ENCODE measurements at regions not wholly inside any gene's neighbourhood (a gene's known extent, or its start where the extent isn't known, plus 50 kb on each side); places are given as distances from the start of the nearest gene placed in this dataset.
A peak's percentile ranks its signal among the peaks of the same experiment; 100 is the strongest.

- Histone ChIP-seq H3K4me3 (no peak overlapping the region), H3K4me1 (no peaks in the 10 kb centered on the region), H3K9me3 (no peaks in the 10 kb centered on the region), H3K27me3 (peaks cover 0 to 14% (median 0%) of the 10 kb centered on the region in 4 donors), H3K27ac (no peak overlapping the region), H3K36me3 (no peaks in the 10 kb centered on the region)
- FAIRE-seq: no peak
- DNase-seq: no peak
- ATAC-seq: no peak
- TF ChIP-seq CTCF (IDR thresholded peaks at IDR 0.05): no peak
- intact Hi-C loops (cut with DNase I): no loop called here
Measured at GRCh38 chrX:38975368-38975942, 174.2 kb downstream of the MID1IP1 start.

- Histone ChIP-seq H3K27ac (no peak overlapping the region), H3K9me3 (no peaks in the 10 kb centered on the region), H3K4me3 (no peak overlapping the region), H3K27me3 (peaks cover 0 to 3% (median 0%) of the 10 kb centered on the region in 4 donors), H3K36me3 (no peaks in the 10 kb centered on the region), H3K4me1 (peaks cover 0 to 8% (median 0%) of the 10 kb centered on the region in 3 donors)
- no peak for TF ChIP-seq CTCF (IDR thresholded peaks at IDR 0.05)
- ATAC-seq: peak in 2 of 4 donors; percentile 57 to 68
- WGBS, 2 donors: 50 to 53% methylated on average over 3 of the region's 3 CpGs
- no peak for FAIRE-seq
- intact Hi-C loops (cut with DNase I): no loop called here
- DNase-seq: peak in 1 of 6 donors; percentile 30
Measured at GRCh38 chrX:38982370-38982769, 181.1 kb downstream of the MID1IP1 start.

- ATAC-seq (no peak), DNase-seq (no peak), FAIRE-seq (no peak)
- no peaks in the 10 kb centered on the region for H3K36me3 ChIP-seq
- no peak for TF ChIP-seq CTCF (IDR thresholded peaks at IDR 0.05)
- intact Hi-C loops (cut with DNase I): no loop called here
- H3K4me3 ChIP-seq: no peak overlapping the region
- no peaks in the 10 kb centered on the region for H3K27me3 ChIP-seq
- H3K4me1 ChIP-seq: peaks cover 0 to 10% (median 0%) of the 10 kb centered on the region in 3 donors
- H3K27ac ChIP-seq: no peak overlapping the region
- 40 to 62% methylated on average over 3 of the region's 3 CpGs for WGBS, 2 donors
- no peaks in the 10 kb centered on the region for H3K9me3 ChIP-seq
Measured at GRCh38 chrX:38982843-38983242, 181.6 kb downstream of the MID1IP1 start.

- no peak for FAIRE-seq
- peak in 2 of 4 donors; percentile 10 to 13 for ATAC-seq
- Histone ChIP-seq H3K27ac (no peak overlapping the region), H3K27me3 (no peaks in the 10 kb centered on the region), H3K4me1 (peaks cover 0 to 15% (median 0%) of the 10 kb centered on the region in 3 donors), H3K9me3 (no peaks in the 10 kb centered on the region), H3K36me3 (no peaks in the 10 kb centered on the region), H3K4me3 (no peak overlapping the region)
- TF ChIP-seq CTCF (IDR thresholded peaks at IDR 0.05): no peak
- WGBS, 2 donors: 49 to 82% methylated on average over 3 of the region's 3 CpGs
- DNase-seq: no peak
- intact Hi-C loops (cut with DNase I): no loop called here
Measured at GRCh38 chrX:38985375-38985774, 184.1 kb downstream of the MID1IP1 start.

- intact Hi-C loops (cut with DNase I): no loop called here
- WGBS, 2 donors: 6 to 13% methylated on average over 2 of the region's 2 CpGs
- no peaks in the 10 kb centered on the region for H3K36me3 ChIP-seq
- peaks cover 0 to 15% (median 0%) of the 10 kb centered on the region in 3 donors for H3K4me1 ChIP-seq
- FAIRE-seq (no peak), ATAC-seq (peak in 3 of 4 donors; percentile 26 to 61 (median 38)), DNase-seq (no peak)
- no peaks in the 10 kb centered on the region for H3K27me3 ChIP-seq
- no peaks in the 10 kb centered on the region for H3K9me3 ChIP-seq
- no peak for TF ChIP-seq CTCF (IDR thresholded peaks at IDR 0.05)
- no peak overlapping the region for H3K27ac ChIP-seq
- H3K4me3 ChIP-seq: no peak overlapping the region
Measured at GRCh38 chrX:38985945-38986344, 184.7 kb downstream of the MID1IP1 start.
